GM19035 (cell line): ENCODE measurements at regions not wholly inside any gene's neighbourhood (a gene's known extent, or its start where the extent isn't known, plus 50 kb on each side); places are given as distances from the start of the nearest gene placed in this dataset.

Experiments
- ATAC-seq: cut with Tn5 transposase; IDR thresholded peaks from one replicate; pipeline ENCODE4 v1.9.1; 2021; ENCODE audit not compliant: unreplicated experiment

DNA sequence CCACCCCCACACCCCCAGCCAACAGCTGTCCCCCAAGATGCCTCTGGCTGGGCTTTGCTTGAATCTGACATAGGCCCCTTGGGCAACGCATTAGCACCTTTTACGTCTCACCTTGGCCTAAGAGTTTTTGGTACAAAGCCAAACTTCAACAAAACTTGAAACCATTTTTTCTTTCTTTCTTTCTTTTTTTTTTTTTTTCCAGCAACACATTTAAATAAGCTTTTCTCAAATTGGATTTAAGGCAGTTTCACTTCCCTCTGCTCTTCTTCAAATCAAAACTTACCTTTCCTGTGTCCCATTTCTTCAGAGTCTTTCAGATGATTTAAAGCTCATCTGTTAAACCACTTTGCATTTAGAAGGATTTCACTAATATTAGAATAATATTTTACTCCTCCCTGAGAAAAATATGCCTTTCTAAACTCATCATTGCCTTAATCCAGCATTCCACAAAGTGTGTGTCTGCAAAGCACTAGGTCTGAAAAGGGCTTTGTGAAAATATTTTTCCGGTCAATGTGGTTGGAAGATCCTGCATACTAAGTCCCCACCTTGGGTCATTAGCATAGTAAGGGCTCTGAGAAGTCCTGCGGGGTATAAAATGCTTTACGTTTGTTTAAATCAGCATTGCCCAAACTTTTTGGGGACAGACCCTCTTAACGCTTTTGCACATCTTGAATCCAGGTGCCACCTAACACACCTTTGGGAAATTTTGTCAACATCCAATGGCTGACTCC, 217.0 kb downstream of the TLE3 start:
- no peak for ATAC-seq

DNA sequence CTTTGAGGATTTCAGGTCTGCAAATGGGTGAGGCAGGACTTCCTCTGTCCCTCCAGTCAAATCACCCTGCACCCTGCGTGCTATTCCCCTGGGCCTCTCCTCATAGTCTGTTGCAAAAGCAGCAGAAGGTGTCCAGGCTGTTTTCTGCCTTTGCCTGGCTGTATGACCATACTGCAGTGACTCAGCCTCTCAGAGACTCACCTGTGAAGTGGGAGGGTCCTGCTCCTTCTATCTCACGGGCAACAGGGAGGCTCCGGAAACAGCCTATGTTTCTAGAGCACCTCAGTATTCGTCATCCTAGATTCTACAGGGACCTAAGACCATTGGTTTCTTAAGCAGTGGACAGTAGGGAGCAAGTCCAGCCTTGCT, 216.4 kb downstream of the TLE3 start:
- no peak for ATAC-seq

DNA sequence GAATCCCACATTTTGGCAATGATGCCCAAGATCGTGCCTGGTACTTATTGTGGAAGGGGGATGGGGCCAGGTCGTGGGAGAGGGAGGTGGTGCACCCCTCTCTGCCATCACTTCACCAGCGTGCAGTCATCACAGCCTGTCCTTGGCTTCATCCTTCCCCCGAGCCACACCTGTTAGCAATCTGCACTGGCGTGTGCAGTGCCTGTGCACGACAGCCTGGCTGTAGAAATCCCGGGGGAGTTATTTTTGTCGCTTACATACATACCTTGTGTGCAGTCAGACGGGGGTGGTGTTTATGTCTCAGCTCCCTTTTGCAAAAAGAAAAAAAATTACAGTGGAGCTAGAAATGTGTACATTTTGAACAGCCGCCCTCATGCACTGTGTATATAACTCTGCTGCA, 216.0 kb downstream of the TLE3 start:
- peak; percentile 62 for ATAC-seq

- ATAC-seq = no peak
Observed at GRCh38 chr15:69883306-69883705, 214.4 kb downstream of the TLE3 start.

- ATAC-seq = no peak
Observed at GRCh38 chr15:69885173-69885955, 212.4 kb downstream of the TLE3 start.

- no peak for ATAC-seq
Observed at GRCh38 chr15:69887009-69887408, 210.7 kb downstream of the TLE3 start.

DNA sequence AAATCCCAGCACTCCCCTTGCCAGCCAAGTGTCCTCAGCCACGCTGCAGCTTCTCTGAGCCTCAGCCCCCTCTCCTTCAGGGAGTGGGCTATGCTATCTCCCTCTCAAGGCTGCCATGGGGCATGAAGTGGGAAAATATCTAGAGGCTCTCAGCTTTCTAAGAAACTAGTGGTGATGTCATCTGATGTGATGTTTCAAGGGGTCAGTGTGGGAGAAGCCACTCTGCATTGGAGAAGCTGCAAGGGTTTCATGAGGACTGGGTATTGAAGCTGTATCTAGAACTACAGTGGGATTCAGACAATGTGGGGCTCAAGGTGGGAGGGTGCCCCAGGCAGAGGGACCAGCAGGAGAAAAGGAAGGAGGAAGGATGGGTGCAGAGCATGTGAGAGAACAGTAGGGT, 210.2 kb downstream of the TLE3 start:
- no peak for ATAC-seq

- ATAC-seq = no peak
Observed at GRCh38 chr15:69888406-69888805, 209.3 kb downstream of the TLE3 start.

DNA sequence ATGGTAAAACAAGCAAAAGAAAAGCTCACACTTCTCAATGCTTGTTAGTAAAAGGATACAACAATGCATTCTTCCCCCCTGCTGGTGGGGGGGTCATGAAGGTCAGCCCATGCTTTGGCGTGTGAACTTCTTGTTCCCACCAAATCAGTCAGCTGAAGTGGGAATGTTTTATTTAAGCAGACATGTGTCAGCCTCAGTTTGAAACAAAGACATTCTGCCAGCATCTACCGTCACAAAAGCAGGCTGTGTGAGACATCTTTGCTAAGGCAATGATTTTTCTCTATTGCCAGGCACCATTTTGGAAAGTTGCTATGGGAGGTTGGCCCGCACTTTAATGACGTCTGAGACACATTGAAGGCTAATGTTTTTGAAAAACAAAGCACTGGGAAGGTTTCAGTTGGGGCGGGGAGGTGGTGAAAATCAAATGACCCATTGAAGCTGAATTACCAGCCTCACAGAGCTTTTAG, 206.6 kb downstream of the TLE3 start:
- no peak for ATAC-seq

DNA sequence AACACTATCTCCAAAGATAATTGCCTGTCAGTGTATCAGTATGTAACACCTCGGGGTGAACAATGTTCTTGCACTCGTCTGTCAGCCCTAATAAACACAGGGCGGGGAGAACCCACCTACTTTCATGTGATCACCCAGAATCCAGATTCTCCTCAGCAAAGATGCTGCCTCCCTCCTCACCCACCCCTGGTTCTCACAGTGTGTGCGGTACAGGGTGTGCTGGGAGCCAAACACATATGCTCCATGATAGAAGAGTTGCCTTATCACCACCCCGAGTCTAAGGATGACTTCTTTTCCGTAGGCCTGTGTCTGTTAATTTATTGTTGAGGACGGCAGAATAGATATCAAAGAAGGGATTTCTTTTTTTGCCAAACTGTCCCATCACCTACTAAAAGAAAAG, 206.1 kb downstream of the TLE3 start:
- ATAC-seq = no peak

- ATAC-seq = no peak
Observed at GRCh38 chr15:69892351-69892750, 205.4 kb downstream of the TLE3 start.

GRCh38 chr15:69893086-69893485, 204.6 kb downstream of the TLE3 start:
- no peak for ATAC-seq

DNA sequence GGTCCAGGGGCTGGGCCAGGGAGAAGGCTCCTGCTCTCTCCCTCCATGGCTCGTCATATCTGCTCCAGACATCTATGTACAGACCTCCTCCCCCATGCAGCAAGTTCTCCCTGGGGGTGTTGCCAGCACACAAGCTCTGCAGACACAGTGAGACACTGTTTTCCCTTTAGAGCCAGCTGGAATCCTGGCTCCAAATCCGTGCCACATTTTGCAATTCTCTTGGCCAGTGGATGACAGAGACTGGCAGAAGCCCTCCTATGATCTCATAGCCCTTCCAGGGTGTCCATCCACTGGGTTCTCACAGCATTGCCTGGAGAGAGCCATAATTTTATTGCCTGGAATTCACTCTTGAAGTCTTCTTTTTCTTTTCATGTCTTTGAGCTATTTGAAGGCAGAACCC, 203.9 kb downstream of the TLE3 start:
- no peak for ATAC-seq

- ATAC-seq = no peak
Observed at GRCh38 chr15:69895202-69895601, 202.5 kb downstream of the TLE3 start.

GRCh38 chr15:69896606-69897005, 201.1 kb downstream of the TLE3 start:
- no peak for ATAC-seq

GRCh38 chr15:69897061-69897460, 200.7 kb downstream of the TLE3 start:
- no peak for ATAC-seq

DNA sequence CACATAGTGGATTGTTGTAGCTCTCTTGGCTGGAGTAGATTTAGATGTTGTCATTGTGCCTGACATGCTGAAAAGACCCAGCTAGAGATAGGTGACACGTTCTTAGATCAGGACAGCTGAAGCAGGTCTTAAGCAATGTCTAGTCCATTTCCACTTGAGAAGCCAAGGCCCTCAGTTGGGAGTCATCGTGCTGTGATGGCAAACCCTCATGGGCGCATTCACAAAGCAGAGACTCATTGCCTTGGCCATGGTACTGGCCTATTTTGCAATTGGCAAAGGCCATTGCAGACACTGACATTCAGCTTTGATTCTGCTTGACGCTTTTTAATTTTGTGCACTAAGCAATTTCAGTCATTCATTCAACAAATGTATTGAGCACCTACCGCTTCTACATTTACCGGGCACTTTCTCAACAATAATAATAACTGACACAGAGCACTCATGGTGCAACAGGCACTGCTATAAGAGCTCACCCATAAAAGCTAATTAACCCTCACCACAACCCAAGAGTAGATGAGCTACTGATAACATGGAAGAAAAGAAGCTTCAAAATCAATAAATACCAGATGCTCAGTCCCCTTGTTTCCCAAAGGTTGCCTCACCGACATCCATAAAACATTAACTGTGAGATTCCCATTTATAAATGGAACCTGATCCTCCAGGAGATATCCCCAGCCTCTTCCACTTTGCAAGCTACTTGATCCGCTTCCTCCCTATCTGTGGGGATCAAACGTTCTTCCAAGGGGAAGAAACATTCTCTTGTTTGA, 200.1 kb downstream of the TLE3 start:
- ATAC-seq = no peak

GRCh38 chr15:69898243-69898642, 199.5 kb downstream of the TLE3 start:
- ATAC-seq = no peak

DNA sequence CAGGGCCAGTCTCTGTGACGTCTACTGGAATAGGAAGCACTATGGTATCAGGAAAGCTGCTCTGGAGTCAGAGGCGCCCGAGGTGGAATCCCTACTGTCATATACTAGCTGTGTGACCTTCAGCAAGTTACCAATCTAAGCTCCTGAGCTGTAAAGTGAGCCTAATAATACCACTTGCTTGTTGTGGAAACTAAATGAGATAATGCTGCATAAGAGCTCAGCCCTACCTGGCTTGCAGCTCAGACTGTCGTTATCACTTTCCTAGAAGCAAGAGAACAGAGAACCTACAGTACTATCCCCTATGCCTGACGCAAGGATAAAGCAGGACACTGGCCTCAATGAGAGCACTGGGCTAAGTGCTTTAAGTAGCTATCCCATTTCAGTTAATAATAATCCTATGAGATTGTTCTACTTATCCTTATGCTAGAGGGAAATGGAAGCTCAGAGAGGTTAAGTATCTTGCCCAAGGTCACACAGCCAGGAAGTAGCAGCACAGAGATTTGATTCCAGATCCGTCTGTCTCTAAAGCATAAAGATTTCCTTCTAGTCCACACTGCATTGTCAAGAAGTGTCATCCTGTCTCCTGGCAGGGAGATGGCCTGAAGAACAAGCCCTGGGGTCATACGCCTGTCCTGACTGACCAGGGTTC, 195.2 kb downstream of the TLE3 start:
- no peak for ATAC-seq

GRCh38 chr15:69903470-69904469, 193.9 kb downstream of the TLE3 start:
- no peak for ATAC-seq
